ENCODE measurements at regions not wholly inside any gene's neighbourhood (a gene's known extent, or its start where the extent isn't known, plus 50 kb on each side); places are given as distances from the start of the nearest gene placed in this dataset.

DNA sequence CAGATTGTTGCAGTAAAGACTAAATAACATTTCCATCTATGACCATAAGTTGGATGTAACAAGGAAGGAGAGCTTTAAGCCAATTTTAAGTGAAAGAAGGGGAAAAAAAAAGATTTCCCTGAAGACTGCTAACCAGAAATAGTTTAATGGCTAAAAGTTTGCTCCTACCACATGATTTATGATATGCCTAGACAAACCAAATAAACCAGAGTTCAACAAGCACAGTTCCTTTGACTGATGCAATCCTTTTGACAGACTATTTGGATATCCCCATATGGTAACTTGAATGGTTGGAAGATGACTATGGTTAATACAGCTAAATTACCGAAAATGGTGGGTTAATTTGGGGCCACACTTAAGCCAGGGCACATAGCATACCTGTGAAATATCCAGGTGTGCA lies 338.5 kb downstream of the CETN3 start:
- TF ChIP-seq, protein P1, sequence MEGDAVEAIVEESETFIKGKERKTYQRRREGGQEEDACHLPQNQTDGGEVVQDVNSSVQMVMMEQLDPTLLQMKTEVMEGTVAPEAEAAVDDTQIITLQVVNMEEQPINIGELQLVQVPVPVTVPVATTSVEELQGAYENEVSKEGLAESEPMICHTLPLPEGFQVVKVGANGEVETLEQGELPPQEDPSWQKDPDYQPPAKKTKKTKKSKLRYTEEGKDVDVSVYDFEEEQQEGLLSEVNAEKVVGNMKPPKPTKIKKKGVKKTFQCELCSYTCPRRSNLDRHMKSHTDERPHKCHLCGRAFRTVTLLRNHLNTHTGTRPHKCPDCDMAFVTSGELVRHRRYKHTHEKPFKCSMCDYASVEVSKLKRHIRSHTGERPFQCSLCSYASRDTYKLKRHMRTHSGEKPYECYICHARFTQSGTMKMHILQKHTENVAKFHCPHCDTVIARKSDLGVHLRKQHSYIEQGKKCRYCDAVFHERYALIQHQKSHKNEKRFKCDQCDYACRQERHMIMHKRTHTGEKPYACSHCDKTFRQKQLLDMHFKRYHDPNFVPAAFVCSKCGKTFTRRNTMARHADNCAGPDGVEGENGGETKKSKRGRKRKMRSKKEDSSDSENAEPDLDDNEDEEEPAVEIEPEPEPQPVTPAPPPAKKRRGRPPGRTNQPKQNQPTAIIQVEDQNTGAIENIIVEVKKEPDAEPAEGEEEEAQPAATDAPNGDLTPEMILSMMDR (IDR thresholded peaks at IDR 0.05; ENCODE audit: low read depth, low read length), result no peak
- no peak overlapping the region for H3K4me3 ChIP-seq (ENCODE audit: low read depth, low read length)

DNA sequence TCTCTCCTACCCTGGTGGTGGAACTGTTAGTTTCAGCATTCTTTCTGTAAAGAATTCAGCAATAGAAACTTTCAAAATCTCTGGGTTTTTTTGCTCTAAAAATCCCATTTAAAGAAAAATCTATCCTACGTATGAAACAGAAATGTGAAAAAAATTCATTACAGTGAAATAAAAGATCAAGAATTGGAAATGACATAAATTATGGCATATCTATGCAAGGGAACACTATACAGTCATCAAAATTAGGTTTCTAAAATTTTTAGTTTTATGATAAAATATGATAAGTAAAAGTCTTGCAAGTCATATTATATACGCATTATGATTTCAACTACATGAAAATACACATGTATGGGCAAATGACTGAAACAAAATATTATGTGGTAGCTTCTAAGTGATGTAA lies 342.6 kb downstream of the CETN3 start:
- TF ChIP-seq, protein P1 (IDR thresholded peaks at IDR 0.05; ENCODE audit: low read depth, low read length), result no peak
- no peak overlapping the region for H3K4me3 ChIP-seq (ENCODE audit: low read depth, low read length)

DNA sequence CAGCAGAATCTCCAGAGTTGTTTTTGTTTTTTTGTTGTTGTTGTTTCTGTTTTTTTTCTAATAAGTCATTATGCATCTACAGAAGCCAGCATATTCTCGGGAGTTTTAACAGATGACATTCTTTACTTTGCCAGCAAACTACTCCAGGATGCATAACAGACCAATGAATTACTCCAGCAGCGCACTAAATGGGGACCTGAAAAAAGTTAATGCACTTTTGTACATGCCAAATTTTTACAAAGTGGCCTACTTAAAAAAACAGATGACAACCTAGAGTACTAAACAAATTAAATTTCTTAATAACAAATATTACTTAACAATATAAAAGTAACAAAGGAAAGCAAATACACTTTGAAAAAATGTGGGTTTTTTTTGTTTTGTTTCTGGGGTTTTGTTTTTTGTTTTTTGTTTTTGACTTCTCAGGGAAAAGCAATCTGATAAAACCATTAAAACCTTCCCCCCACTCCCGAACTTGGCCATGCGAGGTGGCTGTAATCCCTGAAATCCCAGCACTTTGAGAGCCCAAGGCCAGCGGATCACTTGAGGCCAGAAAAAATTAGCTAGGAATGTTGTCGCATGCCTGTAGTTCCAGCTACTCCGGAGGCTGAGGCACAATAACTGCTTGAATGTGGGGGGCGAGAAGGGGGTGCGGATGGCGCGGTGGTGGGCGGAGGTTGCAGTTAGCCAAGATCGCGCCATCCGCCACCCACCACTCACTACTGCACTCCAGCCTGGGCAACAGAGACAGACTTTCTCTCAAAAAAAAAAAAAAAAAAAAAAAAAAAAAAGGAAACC lies 352.4 kb downstream of the CETN3 start:
- H3K4me3 ChIP-seq (ENCODE audit: low read depth, low read length), result no peak overlapping the region
- TF ChIP-seq, protein P1 (IDR thresholded peaks at IDR 0.05; ENCODE audit: low read depth, low read length), result no peak

DNA sequence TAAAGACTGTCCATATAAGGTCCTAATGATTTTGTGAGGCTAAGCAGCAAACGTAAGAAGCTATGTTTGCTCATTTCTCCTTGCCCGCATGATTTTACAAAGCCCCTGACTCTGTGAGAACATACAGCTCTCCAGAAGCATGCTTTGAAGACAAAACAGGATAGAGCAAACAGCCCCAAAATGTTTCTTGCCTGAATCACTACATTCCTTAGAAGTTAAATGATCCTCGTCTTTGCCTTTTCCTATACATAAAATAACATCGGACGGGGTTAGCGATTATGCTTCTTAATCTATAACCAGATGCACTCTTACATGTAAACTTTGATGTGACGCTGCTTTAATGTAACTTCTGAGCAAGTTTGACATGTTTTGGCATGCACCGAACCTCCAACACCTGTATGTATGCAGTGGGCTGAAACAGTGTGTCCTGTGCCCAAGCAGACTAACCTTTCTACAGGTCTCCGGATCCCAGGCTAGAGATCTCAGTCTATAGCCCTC lies 353.7 kb downstream of the CETN3 start:
- no peak overlapping the region for H3K4me3 ChIP-seq (ENCODE audit: low read depth, low read length)
- TF ChIP-seq, protein P1 (IDR thresholded peaks at IDR 0.05; ENCODE audit: low read depth, low read length), result no peak

DNA sequence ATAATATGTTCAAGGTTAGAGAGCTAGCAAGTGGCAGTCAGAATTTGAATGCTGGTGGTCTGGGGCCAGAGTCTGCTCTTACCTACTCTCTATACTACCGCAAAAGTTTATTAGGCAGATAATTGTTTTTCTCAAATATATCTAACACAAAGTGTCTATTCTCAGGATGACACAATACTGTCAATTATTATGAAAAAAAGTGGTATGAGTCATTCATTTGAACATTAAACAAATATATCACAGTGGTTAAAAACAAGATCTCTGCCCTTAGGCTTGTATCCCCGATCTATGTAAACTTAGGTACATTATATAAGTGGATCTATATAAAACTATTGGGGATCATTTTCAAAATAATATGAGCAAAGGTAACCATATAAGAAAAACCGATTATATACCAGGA lies 354.9 kb downstream of the CETN3 start:
- no peak overlapping the region for H3K4me3 ChIP-seq (ENCODE audit: low read depth, low read length)
- TF ChIP-seq, protein P1 (IDR thresholded peaks at IDR 0.05; ENCODE audit: low read depth, low read length), result no peak

DNA sequence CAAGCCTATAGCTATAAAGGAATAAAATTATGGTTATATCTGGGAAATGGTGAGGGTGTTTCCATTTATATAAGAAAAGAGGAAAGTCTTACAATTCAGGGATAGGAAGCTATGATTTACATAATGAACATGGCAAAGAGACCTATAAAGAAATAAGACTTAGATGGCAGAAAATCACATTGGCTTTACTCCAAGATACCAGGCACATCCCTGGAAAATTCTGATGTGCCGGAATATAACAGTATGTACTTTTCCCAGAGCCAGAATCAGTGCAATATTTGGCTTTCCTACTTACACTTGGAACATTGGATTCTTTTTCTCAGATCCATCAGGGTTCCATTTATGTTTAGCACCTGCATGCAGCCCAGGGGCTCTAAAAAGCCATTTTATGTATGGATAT lies 357.8 kb downstream of the CETN3 start:
- TF ChIP-seq, protein P1 (IDR thresholded peaks at IDR 0.05; ENCODE audit: low read depth, low read length), result no peak
- H3K4me3 ChIP-seq (ENCODE audit: low read depth, low read length), result no peak overlapping the region

DNA sequence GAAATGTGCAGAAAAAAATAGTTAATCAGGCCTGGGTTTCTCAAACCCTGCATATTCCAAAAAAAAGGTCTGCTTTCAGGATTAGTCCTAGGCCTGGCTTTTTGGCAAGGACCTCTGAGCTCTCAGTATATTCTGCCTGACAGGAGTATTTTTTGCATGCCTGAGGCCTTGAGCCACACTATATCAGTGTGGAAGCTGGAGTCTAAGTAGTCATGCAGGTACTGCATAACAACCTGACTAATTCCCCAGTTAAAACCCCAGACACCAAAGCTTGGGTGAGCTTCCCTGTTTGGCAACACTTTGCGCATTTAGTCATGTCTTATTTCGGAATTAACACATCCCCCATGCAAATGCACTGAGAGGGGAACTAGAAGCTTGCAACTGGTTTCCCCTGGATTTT lies 359.5 kb downstream of the CETN3 start:
- no peak overlapping the region for H3K4me3 ChIP-seq (ENCODE audit: low read depth, low read length)
- TF ChIP-seq, protein P1 (IDR thresholded peaks at IDR 0.05; ENCODE audit: low read depth, low read length), result no peak

Measured in WI38 (cell line).